ENCODE measurements at regions not wholly inside any gene's neighbourhood (a gene's known extent, or its start where the extent isn't known, plus 50 kb on each side); places are given as distances from the start of the nearest gene placed in this dataset.

- TF ChIP-seq POLR2A (IDR thresholded peaks at IDR 0.05; ENCODE audit: low read length) (no peak), CTCF (IDR thresholded peaks at IDR 0.05) (no peak), EHMT2 (IDR thresholded peaks at IDR 0.05; ENCODE audit: low read depth) (no peak), HOXB13 (CRISPR knock-in tag; IDR thresholded peaks at IDR 0.05; ENCODE audit: low read depth) (no peak), JUN (IDR thresholded peaks at IDR 0.05) (no peak), CHD2 (IDR thresholded peaks at IDR 0.05; ENCODE audit: low read length, partially characterized antibody) (no peak), PBX3 (IDR thresholded peaks at IDR 0.05) (no peak), MAFK (IDR thresholded peaks at IDR 0.05; ENCODE audit: partially characterized antibody) (no peak), EP300 (IDR thresholded peaks at IDR 0.05) (no peak), RFX5 (IDR thresholded peaks at IDR 0.05) (no peak), FOSB (CRISPR knock-in tag; IDR thresholded peaks at IDR 0.05) (no peak)
These were observed 215.9 kb downstream of the NXNL2 start for GRCh38 chr9:88750832-88751360.
